SU-DHL-6 (cell line): ENCODE measurements at regions not wholly inside any gene's neighbourhood (a gene's known extent, or its start where the extent isn't known, plus 50 kb on each side); places are given as distances from the start of the nearest gene placed in this dataset.

Source experiments
- H2AFZ ChIP-seq: fragments of 200-600 bp; sonication (generic); 2 replicates; pipeline ENCODE4 v1.6.1; 2014; ENCODE audit warnings: low read depth, mild to moderate bottlenecking, moderate library complexity, mixed read lengths, antibody characterized with exemption, low read length; ENCODE audit not compliant: severe bottlenecking
- H3F3A ChIP-seq: fragments of 200-600 bp; shearing (Covaris generic); 2 replicates; pipeline ENCODE4 v1.6.0; 2016; ENCODE audit warnings: antibody characterized with exemption, mild to moderate bottlenecking; ENCODE audit not compliant: insufficient read depth
- H3K27ac ChIP-seq: fragments of 200-600 bp; sonication (generic); 2 replicates; pipeline ENCODE4 v1.5.1; 2016; ENCODE audit warnings: low read depth, mild to moderate bottlenecking, low read length, moderate library complexity, mixed read lengths
- H3K27me3 ChIP-seq: fragments of 200-600 bp; sonication (generic), shearing (Covaris generic); 2 replicates; pipeline ENCODE4 v1.6.0; 2014; ENCODE audit warnings: mild to moderate bottlenecking, low read length
- H3K36me3 ChIP-seq: fragments of 200-600 bp; sonication (generic); 2 replicates; pipeline ENCODE4 v1.6.1; 2014; ENCODE audit warnings: mild to moderate bottlenecking, low read length, mixed read lengths
- H3K4me2 ChIP-seq: fragments of 300-600, 200-600 bp; shearing (Covaris generic), sonication (generic); 2 replicates; pipeline ENCODE4 v1.6.0; 2014; ENCODE audit warnings: low read length, low read depth, mild to moderate bottlenecking; ENCODE audit not compliant: poor library complexity, severe bottlenecking
- H3K4me3 ChIP-seq: fragments of 200-600 bp; sonication (generic); 2 replicates; pipeline ENCODE4 v1.5.1; 2014; ENCODE audit warnings: antibody characterized with exemption, low read length, mild to moderate bottlenecking, mixed read lengths; ENCODE audit not compliant: insufficient read depth, poor library complexity, severe bottlenecking
- H3K79me2 ChIP-seq: fragments of 200-600 bp; sonication (generic); 2 replicates; pipeline ENCODE4 v1.6.1; 2014; ENCODE audit warnings: mild to moderate bottlenecking, low read length, moderate library complexity; ENCODE audit not compliant: insufficient read depth
- H3K9ac ChIP-seq: fragments of 200-600 bp; sonication (generic); 2 replicates; pipeline ENCODE4 v1.7.0; 2014; ENCODE audit warnings: mild to moderate bottlenecking, low read length
- H3K9me2 ChIP-seq: fragments of 200-600 bp; sonication (generic); replicated peaks from 2 replicates; pipeline ENCODE4 v1.6.1; 2014; ENCODE audit warnings: low read length; ENCODE audit not compliant: insufficient read depth
- H3K9me3 ChIP-seq: fragments of 200-600 bp; sonication (generic); 2 replicates; pipeline ENCODE4 v1.6.1; 2014; ENCODE audit warnings: low read length, mixed read lengths; ENCODE audit not compliant: insufficient read depth
- H4K20me1 ChIP-seq: fragments of 200-600 bp; sonication (generic); 2 replicates; pipeline ENCODE4 v1.6.1; 2014; ENCODE audit warnings: low read depth, mild to moderate bottlenecking, antibody characterized with exemption, low read length, moderate library complexity, mixed read lengths
- EZH2phosphoT487 ChIP-seq: fragments of 200-600 bp; sonication (generic), shearing (Covaris generic); conservative IDR thresholded peaks from 2 replicates; pipeline ENCODE4 v1.6.1; 2018; ENCODE audit warnings: mild to moderate bottlenecking, antibody characterized with exemption, low read length, moderate library complexity, mixed read lengths
- TF ChIP-seq, protein P1 (sequence below): fragments of 200-600 bp; sonication (generic); IDR thresholded peaks from one replicate; pipeline ENCODE4 v1.5.1; 2017; ENCODE audit warnings: antibody characterized with exemption, mild to moderate bottlenecking, low read length, moderate library complexity; ENCODE audit not compliant: insufficient read depth, poor library complexity, severe bottlenecking

DNA sequence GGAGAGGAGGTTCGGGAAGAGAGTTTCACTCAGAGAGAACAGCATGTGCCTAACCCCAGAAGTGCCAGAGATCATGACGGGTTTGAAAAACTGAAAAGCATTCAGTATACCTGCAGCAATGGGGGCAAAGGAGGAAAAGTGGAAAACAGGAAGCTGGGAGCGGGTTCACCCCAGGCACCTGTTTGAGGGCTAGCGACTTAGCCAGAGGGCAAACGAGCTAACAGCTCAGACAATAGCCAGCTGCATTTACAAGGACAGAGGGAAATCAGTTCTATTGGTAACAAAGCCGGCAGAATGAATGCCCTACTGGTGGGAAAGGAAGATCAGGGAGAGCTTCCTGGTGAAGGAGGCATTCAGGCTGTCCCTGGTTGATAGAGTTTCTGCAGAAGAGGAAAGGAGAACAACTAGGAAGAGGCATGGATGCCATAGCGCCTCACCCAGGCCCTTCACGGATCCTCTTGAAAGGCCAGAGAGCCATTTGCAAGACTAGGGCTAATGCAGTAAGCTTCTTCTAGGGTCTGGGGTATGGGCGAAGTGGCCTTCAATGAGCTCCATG is 141.7 kb upstream of the ADRA1B start:
- Histone ChIP-seq H3K9me2 (no peaks in the 10 kb centered on the region), H3K27ac (no peak overlapping the region), H3K4me2 (no peak overlapping the region), H3F3A (no peaks in the 10 kb centered on the region), H3K4me3 (no peak overlapping the region), H3K79me2 (no peaks in the 10 kb centered on the region), H4K20me1 (no peaks in the 10 kb centered on the region), H2AFZ (no peak overlapping the region), H3K9me3 (no peaks in the 10 kb centered on the region), H3K27me3 (no peaks in the 10 kb centered on the region), H3K9ac (no peak overlapping the region), H3K36me3 (no peaks in the 10 kb centered on the region)
- TF ChIP-seq, protein P1, sequence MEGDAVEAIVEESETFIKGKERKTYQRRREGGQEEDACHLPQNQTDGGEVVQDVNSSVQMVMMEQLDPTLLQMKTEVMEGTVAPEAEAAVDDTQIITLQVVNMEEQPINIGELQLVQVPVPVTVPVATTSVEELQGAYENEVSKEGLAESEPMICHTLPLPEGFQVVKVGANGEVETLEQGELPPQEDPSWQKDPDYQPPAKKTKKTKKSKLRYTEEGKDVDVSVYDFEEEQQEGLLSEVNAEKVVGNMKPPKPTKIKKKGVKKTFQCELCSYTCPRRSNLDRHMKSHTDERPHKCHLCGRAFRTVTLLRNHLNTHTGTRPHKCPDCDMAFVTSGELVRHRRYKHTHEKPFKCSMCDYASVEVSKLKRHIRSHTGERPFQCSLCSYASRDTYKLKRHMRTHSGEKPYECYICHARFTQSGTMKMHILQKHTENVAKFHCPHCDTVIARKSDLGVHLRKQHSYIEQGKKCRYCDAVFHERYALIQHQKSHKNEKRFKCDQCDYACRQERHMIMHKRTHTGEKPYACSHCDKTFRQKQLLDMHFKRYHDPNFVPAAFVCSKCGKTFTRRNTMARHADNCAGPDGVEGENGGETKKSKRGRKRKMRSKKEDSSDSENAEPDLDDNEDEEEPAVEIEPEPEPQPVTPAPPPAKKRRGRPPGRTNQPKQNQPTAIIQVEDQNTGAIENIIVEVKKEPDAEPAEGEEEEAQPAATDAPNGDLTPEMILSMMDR: no peak
- TF ChIP-seq EZH2phosphoT487: no peak

DNA sequence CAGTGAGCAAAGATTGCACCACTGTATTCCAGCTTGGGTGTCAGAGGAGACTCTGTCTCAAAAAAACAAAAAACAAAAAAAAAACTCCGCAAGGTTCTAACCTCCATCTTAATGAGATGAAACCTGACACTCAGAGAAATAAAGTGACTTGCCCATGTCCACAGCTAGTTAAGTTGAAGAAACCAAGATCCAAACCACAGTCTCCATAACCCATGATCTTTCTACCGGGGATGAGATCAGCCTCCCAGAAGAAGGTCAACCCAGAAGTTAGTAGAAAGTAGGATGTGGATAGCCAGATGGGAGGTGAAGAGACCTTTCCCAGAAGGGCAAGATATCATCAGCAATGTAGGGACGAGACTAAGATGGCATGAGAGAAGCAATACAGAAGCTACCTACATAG is 140.4 kb upstream of the ADRA1B start:
- H3K9me3 ChIP-seq: no peaks in the 10 kb centered on the region
- H3K9ac ChIP-seq: no peak overlapping the region
- no peak overlapping the region for H3K4me2 ChIP-seq
- H3F3A ChIP-seq: no peaks in the 10 kb centered on the region
- H3K27me3 ChIP-seq: no peaks in the 10 kb centered on the region
- H2AFZ ChIP-seq: no peak overlapping the region
- no peak overlapping the region for H3K4me3 ChIP-seq
- H3K27ac ChIP-seq: no peak overlapping the region
- H4K20me1 ChIP-seq: no peaks in the 10 kb centered on the region
- no peaks in the 10 kb centered on the region for H3K79me2 ChIP-seq
- no peaks in the 10 kb centered on the region for H3K36me3 ChIP-seq
- TF ChIP-seq, protein P1: no peak
- TF ChIP-seq EZH2phosphoT487: no peak
- no peaks in the 10 kb centered on the region for H3K9me2 ChIP-seq

DNA sequence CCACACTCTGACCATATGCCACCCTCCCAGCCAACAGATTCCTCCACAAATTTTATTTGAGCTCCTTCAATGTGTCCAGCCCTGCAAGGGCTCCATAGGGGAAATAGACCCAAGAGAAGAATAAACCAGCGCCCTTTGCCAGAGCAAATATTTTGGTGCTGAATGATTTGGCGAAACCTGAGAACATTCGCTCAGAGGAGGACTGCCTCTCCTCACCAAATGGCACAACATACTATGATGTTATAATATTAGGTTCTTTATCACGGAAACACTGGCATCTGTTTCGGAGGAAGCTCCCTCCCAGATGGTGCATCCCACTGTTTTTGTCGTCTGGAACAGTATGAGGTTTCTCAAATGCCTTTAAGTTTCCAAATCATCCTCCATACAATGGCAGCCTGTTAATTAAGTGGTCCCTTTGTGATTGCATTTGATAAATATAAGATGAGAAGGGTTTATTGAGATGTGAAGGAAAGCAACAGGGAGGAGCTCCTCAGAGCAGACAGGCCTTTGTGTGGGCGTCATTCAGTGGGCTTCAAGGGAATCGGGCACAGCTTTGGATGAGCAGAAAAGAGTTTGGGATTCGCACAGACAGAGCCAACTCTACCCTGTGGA is 139.1 kb upstream of the ADRA1B start:
- no peaks in the 10 kb centered on the region for H3K36me3 ChIP-seq
- TF ChIP-seq, protein P1: no peak
- no peak for TF ChIP-seq EZH2phosphoT487
- no peaks in the 10 kb centered on the region for H3K79me2 ChIP-seq
- H4K20me1 ChIP-seq: no peaks in the 10 kb centered on the region
- H2AFZ ChIP-seq: no peak overlapping the region
- no peak overlapping the region for H3K4me2 ChIP-seq
- no peaks in the 10 kb centered on the region for H3K9me2 ChIP-seq
- H3F3A ChIP-seq: no peaks in the 10 kb centered on the region
- no peaks in the 10 kb centered on the region for H3K9me3 ChIP-seq
- H3K27ac ChIP-seq: no peak overlapping the region
- H3K4me3 ChIP-seq: no peak overlapping the region
- no peak overlapping the region for H3K9ac ChIP-seq
- no peaks in the 10 kb centered on the region for H3K27me3 ChIP-seq
